NCI-H1436 (cell line): ENCODE measurements at regions not wholly inside any gene's neighbourhood (a gene's known extent, or its start where the extent isn't known, plus 50 kb on each side); places are given as distances from the start of the nearest gene placed in this dataset.

Experiments
- DNase-seq: peaks from one replicate; lab custom pipeline; 2025; lab: John Stamatoyannopoulos, UW

DNA sequence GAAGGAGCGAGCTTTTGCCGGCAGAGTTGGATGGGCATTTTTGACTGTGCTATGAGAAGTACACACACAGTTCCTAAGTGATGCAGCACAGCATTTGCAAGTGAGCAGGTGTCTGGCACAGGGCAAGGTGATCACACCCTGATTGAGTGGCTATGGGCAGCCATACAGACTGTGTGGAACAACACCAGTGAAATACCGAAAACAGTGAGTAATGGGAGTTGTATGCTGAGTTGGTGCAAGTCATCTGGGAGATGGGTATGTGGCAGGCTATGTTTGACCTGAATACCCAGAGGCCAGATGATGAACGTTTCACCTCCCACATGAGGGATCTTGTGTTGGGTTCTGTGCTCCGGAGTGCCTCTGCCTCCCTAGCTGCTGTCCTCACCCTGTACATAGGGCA lies 53.5 kb upstream of the TIPARP start:
- no peak for DNase-seq

DNA sequence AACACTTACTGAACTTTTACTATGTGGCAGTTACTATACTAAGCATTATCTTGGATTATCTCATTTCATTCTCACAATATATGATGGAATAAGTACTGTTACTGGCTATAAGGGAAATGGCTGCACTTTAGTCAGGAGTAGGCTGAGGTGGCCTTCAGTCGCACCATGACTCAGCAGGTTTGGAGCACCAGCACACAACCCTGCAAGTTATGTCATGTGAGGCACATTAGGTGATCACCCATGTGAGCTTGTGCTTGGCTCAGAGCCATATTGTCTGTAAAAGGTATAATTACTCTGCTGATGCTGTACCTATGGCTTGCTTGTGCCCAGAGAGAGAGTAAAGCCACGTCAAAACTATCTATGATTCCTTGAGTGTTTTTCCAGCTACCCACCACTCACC lies 54.1 kb upstream of the TIPARP start:
- DNase-seq = peak; percentile 94

DNA sequence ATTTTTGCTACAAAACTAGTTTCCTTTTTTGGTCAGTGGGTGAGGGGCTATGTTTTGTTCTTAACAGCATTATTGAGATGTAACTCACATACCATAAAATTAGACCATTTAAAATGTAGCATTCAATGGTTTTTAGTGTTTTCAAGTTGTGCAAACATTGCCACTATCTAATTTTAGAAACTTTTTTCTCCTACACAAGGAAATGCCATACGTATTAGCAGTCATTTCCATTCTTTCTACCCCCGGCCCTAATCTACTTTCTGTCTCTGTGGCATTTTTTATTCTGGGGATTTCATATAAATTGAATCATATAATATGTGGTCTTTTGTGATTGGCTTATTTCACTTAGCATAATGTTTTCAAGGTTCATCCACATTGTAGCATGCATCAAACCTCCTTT lies 55.0 kb upstream of the TIPARP start:
- no peak for DNase-seq

DNA sequence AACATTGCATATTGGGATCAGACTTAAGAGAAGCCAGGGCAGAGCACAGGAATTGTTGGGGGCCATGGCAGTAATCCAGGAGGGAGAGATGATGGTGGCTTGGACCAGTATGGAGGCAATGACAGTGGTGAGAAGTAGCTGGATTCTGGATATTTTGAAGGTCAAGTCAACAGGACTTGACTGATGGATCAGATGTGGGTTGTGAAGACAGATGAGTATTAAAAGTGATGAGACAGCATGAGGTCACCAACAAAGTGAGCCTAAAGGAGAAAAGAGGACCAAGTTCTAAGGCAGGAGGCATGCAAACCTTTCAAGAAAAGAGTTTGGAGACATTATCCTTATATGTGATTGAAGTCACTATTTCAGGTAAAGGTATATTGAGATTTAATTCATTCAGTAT lies 56.6 kb upstream of the TIPARP start:
- no peak for DNase-seq

DNA sequence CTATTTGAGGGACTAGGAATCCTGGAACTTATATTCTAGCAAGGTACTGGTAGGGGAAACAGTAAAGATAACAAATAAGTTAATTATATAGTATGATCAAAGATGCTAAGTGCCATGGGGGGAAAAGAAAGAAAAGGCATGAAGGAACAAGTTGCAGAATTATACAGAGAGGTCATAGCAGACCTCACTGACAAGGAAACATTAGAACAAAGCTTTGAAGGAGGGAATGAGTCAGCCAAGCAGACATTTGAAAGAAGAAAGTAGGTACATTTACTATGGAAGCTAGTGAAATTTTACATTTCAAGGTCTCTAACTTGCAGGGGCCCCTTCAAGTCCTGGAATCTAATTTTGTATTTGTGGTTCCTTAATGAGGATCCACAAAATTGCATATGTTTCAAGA lies 57.2 kb upstream of the TIPARP start:
- DNase-seq = no peak

DNA sequence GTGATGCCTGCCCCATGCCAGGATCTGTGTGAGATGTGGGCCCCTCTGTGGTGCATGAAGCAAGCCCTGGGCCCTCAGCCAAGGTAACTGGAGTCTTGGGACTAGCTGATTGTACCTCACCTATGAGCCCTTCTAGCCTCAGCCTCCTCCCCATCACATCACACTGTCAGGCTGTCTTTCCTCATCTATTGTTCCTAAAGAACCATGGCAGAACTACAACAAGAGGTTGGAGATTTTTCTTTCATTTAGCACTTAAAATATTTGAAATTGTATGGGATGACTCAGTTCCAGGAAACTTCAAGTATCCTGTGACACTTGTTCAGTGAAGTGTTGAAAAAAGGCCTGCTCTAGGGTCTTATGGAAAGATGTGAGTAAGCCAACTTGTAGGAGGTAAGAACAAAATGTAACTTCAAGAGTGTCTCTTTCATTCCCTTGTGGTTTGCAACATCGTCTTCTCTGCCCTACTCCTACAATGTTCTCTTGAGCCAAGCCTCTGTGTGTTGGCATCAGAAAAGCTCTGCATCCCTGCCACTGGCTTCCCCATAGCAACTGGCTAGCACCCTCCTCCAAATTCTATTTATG lies 58.7 kb upstream of the TIPARP start:
- no peak for DNase-seq

DNA sequence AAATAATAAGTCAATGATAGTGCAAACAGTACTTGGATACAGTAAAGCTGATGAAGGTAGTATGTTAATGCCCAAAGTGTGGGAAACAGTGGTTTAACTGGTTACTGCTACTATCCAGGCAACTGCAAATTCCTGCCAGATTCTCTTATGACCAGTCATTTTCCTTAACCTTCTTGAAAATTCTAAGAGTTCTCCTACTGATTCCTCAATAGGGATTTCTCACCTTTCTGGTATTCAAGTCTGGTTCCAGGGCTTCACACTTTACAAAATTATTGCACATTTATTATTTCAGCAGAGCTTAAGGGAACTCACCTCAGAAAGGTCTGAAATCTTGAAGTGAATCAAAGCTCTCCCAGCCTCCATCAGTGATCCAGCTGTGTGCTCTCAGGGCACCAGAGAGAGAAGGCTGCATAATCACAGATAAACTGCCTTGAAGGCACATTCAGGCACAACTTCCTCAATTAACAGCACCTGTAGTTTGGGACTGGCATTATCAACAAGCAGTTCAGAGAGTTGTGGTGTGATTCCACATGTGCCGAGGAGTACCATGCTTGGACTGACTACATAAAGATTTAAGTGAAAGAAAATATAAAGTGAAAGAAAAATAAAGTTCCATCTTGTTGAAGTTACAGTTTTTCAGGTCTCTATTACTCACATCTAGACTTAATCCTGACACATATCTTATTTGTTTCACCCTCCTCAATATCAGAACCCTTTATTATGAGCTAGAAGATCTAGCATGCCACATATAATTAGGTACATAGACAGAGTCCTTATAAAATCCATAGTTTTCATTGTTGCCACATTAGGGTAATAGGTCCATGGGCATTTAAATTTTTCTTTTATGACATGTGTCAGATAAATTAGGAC lies 59.5 kb upstream of the TIPARP start:
- DNase-seq = no peak

DNA sequence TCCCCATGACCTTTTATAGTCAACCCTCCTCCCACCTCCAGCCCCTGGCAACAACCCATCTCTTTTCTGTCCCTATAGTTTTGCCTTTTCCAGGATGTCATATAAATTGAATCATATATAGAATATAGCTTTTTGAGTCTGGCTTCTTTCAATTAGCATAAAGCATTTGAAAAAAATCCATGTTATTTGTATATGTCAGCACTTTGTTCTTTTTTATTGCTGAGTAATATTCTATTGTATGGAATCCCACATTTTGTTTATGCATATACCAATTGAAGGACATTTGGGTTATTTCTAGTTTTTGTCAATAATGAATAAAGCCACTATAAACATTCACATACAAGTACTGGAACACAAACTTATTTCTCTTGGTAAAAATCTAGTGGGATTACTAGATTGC lies 58.0 kb upstream of the SSR3 start:
- DNase-seq = no peak

DNA sequence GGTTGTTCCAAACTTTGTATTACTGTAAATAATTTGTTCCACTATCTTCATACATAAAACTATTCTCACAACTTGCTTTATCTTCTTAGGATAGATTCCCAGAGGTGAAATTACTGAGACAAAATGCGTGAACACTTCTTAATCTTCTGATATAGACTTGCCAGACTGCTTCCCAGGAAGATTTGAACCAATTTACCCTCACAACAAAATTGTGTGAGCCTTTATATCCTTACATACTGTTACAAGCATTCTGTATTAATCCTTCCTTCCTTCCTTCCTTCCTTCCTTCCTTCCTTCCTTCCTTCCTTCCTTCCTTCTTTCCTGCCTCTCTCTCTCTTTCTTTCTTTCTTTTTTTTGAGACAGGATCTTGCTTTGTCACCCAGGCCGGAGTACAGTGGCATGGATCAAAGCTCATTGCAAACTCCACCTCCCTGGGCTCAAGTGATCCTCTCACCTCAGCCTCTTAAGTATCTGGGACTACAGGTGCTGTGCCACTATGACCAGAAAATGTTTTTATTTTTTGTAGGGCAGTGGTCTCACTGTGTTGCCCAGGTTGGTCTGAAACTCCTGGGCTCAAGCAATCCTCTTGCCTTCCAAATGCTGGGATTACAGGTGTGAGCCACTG lies 57.1 kb upstream of the SSR3 start:
- DNase-seq = no peak

DNA sequence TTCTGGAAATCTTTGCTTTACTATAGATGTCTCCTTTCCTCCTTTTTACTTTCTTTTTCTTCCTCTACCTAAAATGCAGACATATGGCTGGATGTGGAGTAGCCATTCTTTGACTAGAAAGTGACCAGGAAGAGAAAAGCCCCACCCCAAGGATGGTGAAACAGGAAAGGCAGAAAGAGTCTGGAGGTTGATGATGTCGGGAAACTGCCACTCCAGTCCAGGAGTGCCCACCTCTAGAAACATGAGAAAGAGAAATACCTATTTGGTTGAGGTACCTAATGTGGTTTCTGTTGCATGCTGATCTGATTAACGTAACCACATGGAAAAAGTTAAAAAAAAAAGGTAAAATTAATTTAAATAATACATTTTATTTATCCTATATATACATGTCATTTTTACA lies 55.2 kb upstream of the SSR3 start:
- no peak for DNase-seq

DNA sequence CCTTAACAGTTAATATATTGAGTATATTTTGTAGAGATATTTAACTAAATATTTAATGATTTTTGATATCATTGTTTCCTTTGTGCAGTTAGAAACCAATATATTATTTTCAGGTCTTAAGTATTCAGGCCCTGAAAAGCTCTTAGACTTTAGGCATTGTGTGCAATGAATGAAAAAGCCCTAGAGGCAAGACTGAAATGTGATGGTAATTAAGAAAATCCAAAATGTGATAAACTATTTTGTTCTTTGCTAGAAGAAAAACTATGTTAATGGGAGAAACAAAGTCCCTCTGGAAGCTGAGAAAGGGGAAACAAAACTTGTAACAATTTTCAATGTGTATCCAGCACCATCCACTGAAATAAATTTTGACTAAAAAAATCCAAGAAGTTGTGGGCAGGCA lies 54.6 kb upstream of the SSR3 start:
- DNase-seq = no peak

DNA sequence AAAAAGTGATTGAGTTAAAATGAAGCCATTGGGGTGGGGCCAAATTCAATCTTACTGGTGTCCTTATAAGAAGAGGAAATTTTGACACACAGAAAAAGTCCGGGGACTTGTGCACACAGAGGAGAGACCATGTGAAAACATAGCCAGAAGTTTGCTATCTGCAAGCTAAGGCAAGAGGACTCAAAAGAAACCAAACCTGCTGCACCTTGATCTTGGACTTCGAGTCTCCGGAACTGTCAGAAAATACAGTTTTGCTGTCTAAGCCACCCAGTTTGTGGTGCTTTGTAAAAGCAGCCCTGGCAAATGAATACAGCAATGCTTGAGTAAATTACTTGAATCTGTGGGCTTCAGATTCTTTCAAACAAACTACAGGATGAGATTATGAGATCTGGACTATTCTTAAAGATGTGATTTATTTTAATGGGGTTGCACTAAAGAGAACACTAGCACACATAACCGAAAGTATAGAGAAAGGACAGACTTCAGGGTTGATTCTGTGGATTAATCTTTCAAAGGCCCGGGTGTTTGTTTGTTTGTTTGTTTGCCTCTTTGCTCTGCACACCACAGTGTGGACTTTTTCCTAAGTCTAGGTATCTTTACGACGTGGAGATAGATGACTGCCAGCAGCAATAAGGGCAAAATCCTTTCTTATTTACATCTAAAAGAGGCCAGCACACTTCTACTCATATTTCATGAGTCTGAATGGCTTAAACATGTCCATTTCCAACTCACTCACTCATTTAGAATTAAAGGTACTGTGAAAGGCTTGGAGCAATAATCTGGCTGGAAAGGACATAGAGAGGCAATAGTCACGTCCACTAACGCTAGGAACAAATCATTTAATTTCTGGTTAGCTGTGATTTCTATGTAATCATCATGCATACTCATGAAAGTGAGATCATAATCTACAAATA lies 53.9 kb upstream of the SSR3 start:
- no peak for DNase-seq

DNA sequence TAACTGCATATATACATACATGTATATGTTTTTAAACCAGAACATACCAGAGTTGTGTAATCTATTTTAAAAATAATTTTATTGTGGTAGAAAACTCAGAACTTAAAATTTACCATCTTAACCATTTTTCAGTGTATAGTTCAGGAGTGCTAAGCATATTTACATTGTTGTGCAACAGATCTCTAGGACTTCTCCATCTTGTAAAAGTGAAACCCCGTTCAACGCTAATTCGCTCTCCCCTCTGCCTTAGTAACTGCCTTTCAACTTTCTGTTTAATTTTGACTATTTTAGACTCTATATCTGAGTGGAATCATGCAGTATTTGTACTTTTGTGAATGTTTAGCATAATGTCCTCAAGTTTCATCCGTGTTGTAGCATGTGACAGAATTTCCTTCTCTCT lies 51.8 kb upstream of the SSR3 start:
- DNase-seq = no peak

DNA sequence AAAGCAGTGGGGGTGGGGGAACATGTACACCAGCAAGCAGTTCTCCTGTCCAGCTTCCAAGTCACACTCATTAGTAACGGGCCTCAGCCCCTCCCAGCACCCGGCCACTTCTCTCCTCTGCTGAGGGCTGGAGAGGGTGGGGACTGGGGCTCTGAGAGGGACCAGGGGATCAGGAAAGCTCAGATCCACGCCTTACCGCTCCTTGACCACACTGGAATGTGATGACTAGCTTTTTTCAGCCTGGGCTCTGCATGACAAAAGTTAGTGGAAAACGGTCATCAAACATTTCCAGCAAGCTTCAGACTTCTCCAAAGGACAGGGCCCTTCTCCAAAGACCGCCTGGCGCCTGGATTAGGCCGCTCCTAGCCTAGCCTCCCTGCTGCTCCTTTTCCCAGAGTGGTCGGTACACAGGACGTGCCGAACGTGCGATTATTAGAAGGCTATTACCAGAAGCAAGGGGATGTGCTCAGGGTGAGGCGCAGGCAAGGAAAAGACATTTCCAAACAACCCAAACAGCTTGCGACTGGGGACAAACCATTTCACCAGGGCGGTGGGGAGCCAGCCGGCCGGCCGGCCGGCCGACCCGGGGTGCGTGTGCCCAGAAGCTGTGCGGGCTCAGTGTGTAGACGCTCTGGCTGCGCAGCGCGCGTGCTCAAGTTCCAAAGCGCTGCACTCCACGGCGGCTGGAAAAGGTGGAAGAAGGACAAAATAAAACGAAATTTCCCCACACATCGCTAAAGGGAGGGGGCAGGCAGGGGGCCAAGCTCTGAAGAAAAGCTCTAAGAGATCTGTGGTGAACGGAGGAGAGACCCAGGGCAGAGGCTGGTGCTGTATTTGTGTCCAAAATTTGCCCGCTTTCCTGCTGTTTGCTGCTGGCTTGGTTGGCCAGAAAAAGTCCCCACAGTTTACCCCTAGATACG lies 51.0 kb upstream of the SSR3 start:
- no peak for DNase-seq

DNA sequence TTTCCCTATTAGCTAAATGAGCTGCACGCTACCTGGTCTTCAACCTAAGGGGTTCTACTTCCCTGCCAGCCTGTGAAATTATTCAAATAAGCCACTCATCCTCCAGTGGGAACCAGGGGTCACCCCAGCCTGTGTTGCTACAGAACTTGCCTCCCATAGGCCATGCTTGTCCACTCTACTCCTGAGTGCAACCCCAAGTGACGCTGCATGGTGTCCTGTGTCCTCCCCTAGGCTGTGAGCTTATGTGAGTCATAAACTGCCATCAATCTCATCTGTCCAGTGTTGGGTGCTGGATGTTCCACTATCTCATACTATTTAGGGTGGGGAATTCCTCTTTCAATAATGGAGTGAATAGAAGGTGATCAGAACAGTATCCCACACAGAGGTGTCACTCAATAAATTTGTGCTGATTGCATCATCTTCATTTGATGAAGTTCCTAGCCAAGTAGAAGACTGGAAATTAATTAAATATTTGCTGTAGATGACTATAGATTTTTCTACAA lies 49.8 kb upstream of the SSR3 start:
- DNase-seq = no peak
